Myocyte (in vitro differentiated cells): ENCODE measurements at regions not wholly inside any gene's neighbourhood (a gene's known extent, or its start where the extent isn't known, plus 50 kb on each side); places are given as distances from the start of the nearest gene placed in this dataset.
A peak's percentile ranks its signal among the peaks of the same experiment; 100 is the strongest.

Experiments used
- DNase-seq: peaks from one replicate; pipeline ENCODE4 v3.0.0-alpha.2; 2012; ENCODE audit warnings: low read depth

DNA sequence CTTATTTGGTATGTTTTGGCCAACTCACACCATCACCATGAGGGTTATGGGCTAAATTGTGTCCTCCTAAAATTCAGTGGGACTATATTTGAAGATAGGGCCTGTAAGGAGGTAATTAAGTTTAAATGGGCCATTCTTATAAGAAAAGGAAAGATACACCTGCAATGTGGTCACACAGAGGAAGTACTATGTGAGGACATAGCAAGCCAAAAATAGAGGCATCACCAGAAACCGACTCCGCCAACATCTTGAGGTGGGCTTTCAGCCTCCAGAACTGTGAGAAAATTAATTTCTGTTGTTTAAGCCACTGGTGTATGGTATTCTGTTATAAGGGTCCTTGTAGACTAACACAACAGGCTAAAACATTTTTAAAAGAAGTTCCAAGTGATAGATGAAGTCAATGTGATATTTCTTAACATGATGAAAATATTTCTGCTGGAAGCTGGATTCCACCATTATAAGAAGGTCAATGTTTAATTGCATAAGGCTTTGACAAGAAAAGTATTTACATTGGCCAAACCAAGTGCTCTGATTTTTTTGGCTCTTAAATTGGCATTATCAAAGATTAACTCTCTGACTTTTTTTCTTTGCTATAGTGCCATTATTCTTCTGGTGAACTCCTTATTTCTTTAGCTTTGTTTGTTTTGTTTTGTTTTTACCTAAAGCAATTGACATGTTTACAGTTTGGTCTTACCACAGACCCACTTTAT is 540.9 kb downstream of the PPARGC1A start:
- no peak for DNase-seq

DNA sequence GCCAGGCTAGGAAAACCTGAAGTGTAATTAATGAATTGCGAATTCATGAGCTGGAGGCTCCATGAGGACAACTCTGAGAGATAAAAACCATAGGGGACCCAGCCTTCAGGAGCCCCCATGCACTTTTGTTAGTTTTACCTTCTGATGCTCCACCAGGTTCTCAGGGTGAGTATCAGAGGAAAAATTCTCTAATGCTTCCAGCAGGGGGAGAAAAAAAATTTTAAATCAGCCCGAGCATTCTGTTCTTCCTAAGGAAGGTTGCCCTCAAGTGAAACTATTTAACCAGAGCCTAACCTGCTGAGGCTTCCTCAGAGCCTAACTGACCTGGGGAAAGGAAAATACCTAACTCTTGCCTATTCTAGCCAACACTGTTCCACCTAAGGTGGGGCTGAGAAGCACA is 552.6 kb downstream of the PPARGC1A start:
- no peak for DNase-seq

DNA sequence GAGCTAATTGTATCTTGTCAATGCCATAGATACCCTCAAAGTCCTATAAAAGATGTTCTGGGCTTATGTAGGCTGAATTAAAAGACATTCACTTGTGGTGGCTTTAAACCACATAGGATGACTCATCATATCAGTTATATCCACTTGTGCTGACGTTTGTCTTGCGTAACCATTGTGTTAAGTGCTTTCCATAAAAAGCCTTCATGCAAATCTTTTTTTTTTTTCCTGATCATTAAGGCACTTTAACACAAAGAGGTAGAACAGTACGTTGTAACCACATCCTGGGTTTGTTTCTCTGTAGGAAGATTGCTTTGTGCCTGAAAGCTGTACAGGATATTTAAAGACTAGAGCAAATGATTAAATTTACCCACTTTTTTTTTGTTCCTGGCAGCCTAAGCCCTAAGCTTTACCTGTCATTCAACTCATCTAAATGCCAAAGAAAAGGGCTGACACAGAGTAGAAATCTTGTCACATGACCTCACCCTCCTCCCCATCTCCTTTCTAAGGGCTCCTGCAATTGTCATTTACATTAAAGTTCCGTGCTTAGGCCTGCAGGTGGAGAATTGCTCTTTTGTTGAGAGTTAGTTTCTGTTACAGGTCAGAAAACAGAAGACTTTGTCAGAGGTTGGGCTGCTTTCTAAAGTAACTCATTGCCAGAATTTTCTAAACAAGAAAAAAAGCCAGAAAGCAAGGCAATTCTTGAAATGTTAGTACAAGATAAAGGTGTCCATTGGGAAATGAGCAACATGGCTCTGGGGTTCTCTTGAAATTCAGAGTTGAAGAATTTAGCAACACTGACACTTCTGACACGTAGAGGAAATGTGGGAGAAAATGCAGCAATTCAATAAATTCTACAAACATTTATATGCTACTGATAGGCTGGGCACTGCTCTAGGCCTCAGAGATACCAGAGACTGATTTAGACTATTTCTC is 555.6 kb downstream of the PPARGC1A start:
- peak; percentile 82 for DNase-seq

DNA sequence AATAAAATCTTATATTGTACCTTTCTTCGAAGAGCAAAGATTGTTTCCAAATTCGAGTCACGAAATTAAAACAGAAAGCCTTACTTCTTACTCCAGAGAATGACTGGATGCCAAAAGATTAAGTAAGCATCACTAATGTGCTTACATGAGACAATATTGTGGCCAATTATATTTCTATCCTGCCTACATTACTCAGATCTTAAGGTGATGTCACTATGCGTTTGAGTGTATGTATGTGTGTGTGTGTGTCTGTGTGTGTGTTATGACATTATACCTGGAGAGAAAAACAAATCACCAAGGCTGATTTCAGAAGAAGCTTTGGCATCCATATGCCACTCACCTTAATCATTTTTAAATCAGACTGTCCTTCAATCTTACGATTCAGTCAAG is 556.3 kb downstream of the PPARGC1A start:
- DNase-seq = no peak

DNA sequence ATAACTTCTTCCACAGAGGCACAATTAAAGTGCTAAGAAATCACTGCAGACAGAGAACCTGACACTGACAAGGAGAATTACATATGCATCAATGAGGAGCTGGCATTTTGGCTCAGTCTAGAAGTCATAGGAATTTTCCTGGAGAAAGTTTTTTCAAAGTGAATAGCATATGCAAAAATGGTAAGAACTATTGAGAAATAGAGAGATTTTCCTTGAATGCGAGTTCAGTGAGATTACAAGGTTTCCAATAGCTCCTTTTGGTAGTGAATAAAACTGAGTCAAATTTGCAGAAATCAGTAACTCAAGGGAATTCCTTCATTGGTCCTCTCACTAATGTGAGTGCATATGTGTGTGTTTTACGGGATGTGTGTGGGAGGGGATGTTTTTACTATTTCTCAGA is 557.5 kb downstream of the PPARGC1A start:
- DNase-seq = no peak

DNA sequence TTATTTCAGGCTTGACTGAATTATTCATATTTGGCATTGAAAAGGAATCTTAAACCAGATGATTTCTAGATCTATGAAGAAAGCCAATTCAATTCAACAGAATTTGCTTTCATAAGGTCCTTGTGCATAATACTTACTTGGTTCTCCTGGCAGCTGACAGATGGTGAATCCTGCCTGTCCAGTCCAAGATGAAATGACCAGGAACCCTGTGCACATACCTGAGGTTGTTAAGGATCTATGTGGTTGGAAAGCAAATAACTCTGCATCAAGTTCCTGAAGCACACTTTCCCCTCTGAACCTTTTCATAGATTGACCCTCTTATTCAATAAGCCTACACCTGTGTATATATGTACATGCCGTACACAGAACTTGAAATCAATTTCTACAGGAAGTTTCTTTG is 562.7 kb downstream of the PPARGC1A start:
- peak; percentile 52 for DNase-seq

DNA sequence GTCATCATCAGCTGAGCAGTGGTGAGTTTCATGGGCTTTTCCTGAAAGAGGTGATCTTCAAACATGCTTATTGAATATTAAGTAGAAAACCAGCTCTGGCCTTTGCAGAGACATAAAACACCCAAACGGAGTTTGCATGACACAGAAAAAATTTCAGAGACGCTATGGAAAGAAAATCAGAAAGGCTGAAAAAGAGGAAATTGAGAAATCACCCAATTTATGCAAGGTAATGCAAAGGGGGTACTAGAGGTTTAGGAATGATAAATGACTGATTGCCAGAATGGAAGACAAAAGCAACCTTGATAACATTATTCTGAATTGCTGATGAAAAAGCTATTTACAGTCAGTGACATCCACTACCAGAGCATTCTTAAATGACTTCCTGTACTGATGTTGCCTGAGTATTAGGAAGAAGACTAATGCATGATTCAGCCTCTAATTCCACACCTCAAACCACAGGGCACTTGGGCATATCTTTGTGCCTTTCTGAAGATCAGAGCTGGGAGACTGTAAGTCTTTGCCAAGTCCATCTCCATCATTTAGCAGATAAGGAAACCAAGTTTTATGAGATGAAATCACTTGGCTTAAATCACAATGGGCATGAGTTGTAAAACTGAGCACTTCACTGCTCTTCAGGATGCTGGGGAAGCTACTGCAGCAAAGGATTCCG is 565.7 kb downstream of the PPARGC1A start:
- DNase-seq = peak; percentile 89

DNA sequence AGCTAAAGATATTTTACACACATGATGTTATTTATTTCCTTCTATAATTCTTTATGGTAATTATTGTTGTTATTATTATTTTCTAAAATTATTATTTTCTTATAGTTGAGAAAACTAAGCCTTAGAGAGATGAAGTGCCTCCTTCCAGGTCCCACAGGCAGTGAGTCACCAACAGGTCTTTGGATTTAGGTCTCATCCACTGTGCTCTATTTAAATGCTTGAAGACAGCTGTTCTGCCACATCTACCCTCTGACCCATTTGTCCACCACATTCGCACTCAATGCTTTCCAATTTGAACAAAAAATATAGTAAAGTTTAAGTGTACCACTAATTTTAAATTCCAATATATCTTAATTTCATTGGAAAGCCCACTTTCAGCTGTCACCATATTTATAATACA is 566.4 kb downstream of the PPARGC1A start:
- DNase-seq = peak; percentile 62

DNA sequence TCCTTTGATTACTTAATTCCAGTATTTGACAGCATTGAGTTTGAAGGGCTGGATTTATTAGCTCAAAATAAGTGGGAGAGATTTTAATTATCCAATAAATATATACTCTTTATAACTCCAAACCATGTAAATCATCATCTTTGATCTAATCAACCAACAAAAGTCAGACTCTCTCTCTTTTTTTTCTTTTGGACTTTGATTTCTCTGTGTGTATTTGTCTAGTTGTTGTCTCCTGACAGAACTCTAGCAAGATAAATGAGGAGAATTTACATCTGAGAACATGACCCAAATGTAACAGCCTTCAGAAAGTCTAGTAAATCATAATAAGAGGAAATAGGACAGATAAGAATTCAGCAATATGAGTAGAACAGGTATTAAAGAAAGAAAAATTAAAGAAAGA is 567.1 kb downstream of the PPARGC1A start:
- DNase-seq = no peak

DNA sequence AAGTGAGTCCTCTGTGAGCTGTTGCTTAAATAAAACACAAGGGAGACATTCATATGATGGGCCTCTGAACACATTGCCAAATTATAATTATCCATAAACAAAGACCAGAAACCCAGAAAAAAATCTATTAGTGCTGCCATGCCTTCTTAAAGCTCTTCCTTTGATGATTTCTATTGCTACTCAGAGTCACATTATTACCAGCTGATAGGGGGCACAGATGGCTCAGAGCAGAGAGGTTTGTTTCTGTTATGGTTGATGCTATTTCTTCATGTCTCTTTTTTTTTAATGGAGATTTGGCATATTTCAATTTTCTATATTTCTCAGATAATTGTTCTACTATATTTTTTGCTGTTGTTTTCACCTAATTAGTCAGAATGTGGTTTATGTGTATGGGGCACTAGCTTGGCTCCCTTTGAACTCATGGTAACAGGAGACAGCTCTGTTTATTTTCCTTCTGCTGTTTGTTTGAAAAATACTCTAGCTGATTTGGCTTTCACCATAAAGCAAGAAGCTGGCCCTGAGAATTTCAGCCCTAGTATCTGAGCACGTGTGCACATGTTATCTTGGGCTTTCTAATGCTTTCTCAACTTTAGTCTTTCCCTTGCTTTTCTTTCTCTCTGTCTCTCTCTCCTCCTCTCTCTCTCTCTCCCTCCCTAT is 568.8 kb downstream of the PPARGC1A start:
- DNase-seq = no peak

DNA sequence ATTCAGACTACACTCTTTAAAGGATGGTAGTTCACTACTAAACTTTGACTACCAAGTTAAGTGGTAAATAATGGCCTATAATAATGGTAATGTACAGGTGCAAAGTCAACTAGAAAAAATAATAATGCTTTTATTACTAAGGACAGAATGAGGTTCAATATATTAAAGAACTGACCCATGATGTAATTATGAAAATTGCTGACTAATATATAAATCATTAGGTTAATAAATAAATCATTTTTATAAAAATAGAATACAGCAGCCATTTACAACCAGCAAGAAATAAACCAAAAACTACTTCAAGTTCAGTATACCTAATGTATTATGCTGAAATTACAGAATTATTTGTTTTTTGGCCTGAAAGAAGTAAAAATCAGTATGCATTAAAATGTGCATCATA is 577.2 kb downstream of the PPARGC1A start:
- no peak for DNase-seq

DNA sequence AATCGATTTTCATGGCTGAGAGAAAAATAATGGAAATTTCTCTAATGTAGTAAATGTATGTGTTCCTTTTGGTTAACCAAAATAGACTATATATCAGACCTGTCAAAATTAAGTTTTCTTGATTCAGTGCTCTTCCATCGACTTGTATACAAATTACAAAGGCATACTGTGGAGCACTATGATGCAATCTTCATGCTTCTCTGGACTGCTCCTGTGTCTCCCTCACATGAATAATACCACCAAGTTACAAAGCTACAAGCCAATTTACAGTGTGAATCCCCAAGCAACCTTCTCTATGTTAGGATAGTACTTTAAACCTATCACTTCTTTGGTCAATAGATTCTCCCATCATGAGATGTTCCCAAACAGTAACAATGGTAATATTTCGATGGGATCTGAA is 577.9 kb downstream of the PPARGC1A start:
- DNase-seq = no peak

DNA sequence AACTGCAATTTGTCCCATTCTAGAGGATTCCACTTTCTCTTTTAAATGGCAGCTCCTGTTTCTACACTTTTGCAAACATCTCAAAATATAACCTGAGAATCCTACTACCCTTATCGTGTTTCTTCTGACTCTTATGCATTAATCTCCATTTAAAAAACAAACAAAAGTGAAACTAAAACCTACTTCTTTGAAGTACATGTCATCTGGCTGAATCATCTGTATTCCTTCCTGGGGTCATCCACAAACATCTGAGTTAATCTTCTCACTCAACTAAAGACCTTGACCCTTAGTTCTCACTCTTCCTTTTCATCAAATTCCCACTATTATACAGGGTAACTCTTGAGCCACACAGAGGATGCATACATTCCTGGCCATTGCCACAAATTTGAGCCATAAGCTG is 584.8 kb downstream of the PPARGC1A start:
- DNase-seq = peak; percentile 6

DNA sequence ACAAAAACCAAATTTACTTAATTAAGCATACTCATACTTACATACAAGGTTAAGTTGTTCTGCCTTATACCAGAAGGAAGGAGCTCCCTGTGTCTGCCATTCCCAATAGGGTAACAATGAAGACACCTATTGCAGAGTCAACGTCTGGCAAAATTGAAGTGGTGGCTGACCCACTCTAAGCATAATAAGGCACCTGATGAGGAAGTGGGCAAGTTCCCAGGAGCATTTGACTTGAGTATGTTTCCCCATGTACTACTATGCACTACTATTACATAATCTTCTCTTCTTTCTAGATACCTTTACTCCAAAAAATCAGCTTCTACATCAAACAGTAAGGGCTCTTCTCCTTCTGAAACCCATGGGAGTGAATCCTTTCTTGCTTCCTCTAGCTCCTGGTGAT is 591.5 kb downstream of the PPARGC1A start:
- no peak for DNase-seq

DNA sequence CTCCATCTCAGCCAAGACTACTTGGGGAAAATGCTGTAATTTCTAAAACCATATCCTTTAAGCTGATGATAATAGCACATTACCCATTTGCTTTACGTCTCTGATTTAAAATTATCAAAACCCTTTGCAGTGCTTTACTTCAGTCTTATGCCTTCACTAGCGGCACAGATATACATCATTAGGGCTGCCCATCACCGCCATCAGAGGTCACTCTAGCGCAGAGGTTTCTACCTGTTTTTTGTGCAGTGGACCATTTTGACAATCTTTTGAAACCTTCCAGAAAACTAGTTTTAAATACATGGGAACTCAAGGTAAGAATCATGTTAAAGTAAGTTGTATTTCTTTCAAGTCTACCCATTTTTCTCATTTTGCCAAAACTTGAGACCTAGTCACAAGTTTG is 592.5 kb downstream of the PPARGC1A start:
- DNase-seq = no peak

DNA sequence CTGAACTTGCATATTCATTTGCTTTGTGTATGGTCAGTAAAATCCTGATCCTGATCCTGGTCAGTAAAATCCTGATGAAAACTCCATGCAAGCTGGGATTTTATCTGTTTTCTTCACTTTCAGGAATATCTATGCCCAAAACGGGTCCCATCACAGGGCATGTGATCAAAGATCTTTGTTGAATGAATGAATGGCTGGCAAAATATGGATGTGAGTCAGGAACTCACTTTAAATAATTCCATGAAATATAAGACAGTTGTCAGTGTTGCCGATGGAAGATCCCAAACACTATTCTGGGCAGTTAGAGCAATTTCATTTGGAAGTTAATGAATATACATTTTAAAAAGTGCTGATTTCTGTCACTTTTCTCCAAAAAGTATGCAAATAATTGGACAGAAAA is 598.4 kb downstream of the GBA3 start:
- no peak for DNase-seq

DNA sequence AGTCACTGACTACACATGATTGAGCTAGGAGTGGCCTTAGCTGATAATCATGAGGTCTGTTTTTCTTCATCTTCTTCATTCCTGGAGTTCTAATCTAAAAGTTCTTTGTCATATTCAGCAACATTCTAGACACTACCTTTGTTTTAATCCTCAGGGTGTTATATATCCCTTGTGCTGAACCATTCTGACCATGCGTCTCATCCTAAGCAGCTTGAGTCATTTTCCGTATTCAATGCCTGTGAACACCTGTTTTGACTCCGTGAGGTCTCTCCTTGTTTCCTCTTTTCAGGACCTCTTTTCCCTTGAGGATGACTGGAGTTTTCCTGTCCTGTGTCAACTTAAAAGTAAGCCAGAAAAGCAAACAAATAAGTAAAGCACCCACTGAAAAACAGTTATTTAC is 597.9 kb downstream of the GBA3 start:
- peak; percentile 6 for DNase-seq

DNA sequence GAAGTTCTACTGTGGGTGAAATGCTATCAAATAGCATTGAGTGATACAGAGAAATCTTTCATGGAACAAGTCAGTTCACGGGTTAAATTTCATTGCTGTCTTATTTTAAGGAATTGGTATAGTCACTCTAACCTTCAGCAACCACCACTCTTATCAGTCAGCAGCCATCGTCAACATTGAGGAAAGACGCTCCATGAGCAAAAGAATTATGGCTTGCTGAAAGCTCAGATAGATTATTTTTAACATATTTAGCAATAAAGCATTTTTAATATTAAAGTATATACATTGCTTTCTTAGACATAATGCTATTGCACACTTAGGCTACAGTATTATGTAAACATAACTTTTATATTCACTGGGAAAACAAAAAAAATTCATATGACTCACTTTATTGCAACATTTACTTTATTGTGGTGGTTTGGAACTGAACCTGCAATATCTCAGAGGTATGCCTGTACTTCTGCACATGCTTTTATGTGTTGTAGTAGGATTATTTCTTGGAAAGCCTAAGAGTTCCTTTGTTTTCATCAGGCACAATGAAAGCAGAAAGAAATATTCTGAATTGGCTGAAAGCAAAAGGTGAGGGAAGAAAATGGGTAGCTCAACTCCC is 586.7 kb downstream of the GBA3 start:
- DNase-seq = no peak

DNA sequence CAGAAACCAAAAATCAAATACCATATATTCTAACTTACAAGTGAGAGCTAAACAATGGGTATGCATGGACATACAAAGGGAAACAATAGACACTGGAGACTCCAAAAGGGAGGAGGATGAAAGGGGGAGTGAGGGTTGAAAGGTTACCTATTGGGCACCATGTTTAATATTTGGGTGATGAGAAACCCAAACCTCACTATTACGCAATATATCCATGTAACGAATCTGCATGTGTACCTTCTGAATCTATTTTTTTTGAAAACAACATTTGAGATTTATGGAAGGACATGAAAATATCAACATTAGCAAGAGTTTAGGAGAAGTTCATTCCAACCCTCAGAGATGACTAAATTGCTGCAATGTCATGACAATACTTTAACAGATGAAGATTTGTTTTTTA is 586.1 kb downstream of the GBA3 start:
- DNase-seq = no peak

DNA sequence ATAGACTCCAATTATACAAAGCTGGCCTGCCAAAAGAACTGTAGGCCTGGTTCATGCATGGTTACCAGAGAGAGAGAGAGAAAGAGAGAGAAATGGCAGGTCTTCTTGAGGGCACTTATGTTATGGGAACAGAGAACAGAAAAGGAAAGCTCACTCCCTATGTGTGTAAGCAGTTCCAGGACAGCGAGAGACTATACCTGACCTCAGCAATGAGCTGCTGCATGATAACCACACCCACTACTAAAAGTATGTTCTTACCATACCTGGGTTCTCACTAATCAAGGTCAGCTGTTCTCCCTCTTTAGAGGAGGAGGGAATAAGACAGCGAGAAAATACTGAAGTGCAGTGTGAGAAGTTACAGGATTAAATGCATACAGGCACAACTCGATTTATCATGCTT is 583.3 kb downstream of the GBA3 start:
- no peak for DNase-seq

DNA sequence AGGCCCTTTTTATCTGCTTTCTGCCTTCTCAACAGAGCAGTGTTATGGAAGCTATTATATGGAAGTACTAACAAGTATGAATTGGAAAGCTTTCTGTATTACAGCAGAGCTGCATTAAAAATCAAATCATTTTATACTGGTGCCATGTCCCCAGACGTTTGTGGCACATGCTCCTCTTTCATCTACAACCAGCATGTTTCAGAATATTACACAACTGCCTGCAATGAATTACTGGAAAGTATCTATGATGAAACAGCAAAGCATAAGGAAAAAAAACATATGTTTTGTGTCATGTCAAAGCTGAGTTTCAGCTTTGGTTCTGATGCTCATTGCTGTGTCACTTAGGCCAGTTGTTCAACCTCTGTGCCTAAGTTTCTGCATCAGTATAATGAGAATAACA is 576.8 kb downstream of the GBA3 start:
- no peak for DNase-seq
